HEK293 (cell line): ENCODE measurements at regions not wholly inside any gene's neighbourhood (a gene's known extent, or its start where the extent isn't known, plus 50 kb on each side); places are given as distances from the start of the nearest gene placed in this dataset.
"Not testable (repeated sequence)": the region's sequence is repeated elsewhere in the genome, so short reads cannot be mapped to it uniquely, and the experiment has no call there.

Source experiments
- CTCF ChIA-PET: fragments of 350-600 bp; formaldehyde crosslinking; extraction: SDS; loops from one replicate; lab custom pipeline; 2021; ENCODE audit warnings: antibody characterized with exemption; lab: Yijun Ruan, JAX
- POLR2A ChIA-PET: fragments of 300-600 bp; formaldehyde crosslinking; extraction: SDS; loops from one replicate; lab custom pipeline; 2020; ENCODE audit warnings: antibody characterized with exemption, inconsistent platforms; lab: Yijun Ruan, JAX
- H3K27ac ChIP-seq: fragments of 200-500 bp; sonication (Bioruptor generic); 2 replicates; pipeline ENCODE4 v1.5.1; 2014; ENCODE audit warnings: low read depth, low read length, control low read depth, inconsistent platforms; ENCODE audit errors: extremely low read depth
- H3K36me3 ChIP-seq, 2 experiments: fragments of 200-500 bp in 1 of 2; sonication (Bioruptor generic) in 1 of 2; 1 replicate in 1 of 2; 2 replicates in 1 of 2; pipeline ENCODE4 v1.5.1; 2014 to 2017; ENCODE audit warnings: inconsistent platforms in 2 of 2, low read length in 2 of 2; ENCODE audit not compliant: control insufficient read depth in 2 of 2, insufficient read depth in 1 of 2
- H3K4me1 ChIP-seq: fragments of 200-500 bp; sonication (Bioruptor generic); 2 replicates; pipeline ENCODE4 v1.5.1; 2014; ENCODE audit warnings: mild to moderate bottlenecking, low read length, inconsistent platforms; ENCODE audit not compliant: control insufficient read depth, insufficient read depth
- H3K4me3 ChIP-seq: 2 replicates; pipeline ENCODE4 v1.5.1; 2011; ENCODE audit warnings: low read depth, mild to moderate bottlenecking, control low read depth, low read length, moderate library complexity
- H3K9me3 ChIP-seq: fragments of 200-500 bp; sonication (Bioruptor generic); 2 replicates; pipeline ENCODE4 v1.5.1; 2014; ENCODE audit warnings: low read depth, low read length, inconsistent platforms; ENCODE audit not compliant: control insufficient read depth, insufficient read depth
- GLI2 ChIP-seq: fragments of 450-650 bp; formaldehyde crosslinking; IDR thresholded peaks from 2 replicates; pipeline ENCODE4; 2017; ENCODE audit warnings: missing biosample characterization, missing genetic modification characterization, low read depth, borderline replicate concordance
- PRDM2 ChIP-seq: fragments of 450-650 bp; formaldehyde crosslinking; IDR thresholded peaks from 2 replicates; pipeline ENCODE4 v1.5.1; 2016; ENCODE audit warnings: missing biosample characterization, missing genetic modification characterization, borderline replicate concordance
- SCRT2 ChIP-seq: fragments of 450-650 bp; formaldehyde crosslinking; IDR thresholded peaks from 2 replicates; pipeline ENCODE4 v1.5.1; 2016; ENCODE audit warnings: missing biosample characterization, missing genetic modification characterization
- SETDB1 ChIP-seq: IDR thresholded peaks from one replicate; pipeline ENCODE4 v1.6.1; 2017; ENCODE audit warnings: mild to moderate bottlenecking, low read length, moderate library complexity, mixed read lengths; ENCODE audit not compliant: insufficient read length
- ZEB2 ChIP-seq: fragments of 450-650 bp; formaldehyde crosslinking; IDR thresholded peaks from 2 replicates; pipeline ENCODE4 v1.5.1; 2016; ENCODE audit warnings: missing biosample characterization, missing genetic modification characterization
- ZNF112 ChIP-seq: fragments of 450-650 bp; formaldehyde crosslinking; IDR thresholded peaks from 2 replicates; pipeline ENCODE4 v1.5.0; 2017; ENCODE audit warnings: missing biosample characterization, missing genetic modification characterization
- ZNF121 ChIP-seq: fragments of 450-650 bp; formaldehyde crosslinking; IDR thresholded peaks from 2 replicates; pipeline ENCODE4 v1.5.1; 2016; ENCODE audit warnings: missing biosample characterization, missing genetic modification characterization
- ZNF184 ChIP-seq: fragments of 450-650 bp; IDR thresholded peaks from 2 replicates; pipeline ENCODE4 v1.5.1; 2018; ENCODE audit warnings: missing biosample characterization, mild to moderate bottlenecking, missing genetic modification characterization
- ZNF19 ChIP-seq: fragments of 450-650 bp; formaldehyde crosslinking; IDR thresholded peaks from 2 replicates; pipeline ENCODE4; 2016; ENCODE audit warnings: missing biosample characterization, missing genetic modification characterization, low read depth
- ZNF350 ChIP-seq: fragments of 450-650 bp; formaldehyde crosslinking; IDR thresholded peaks from 2 replicates; pipeline ENCODE4 v1.5.0; 2017; ENCODE audit warnings: missing biosample characterization, mild to moderate bottlenecking, missing genetic modification characterization
- ZNF621 ChIP-seq: fragments of 450-650 bp; formaldehyde crosslinking; IDR thresholded peaks from 2 replicates; pipeline ENCODE4 v1.5.1; 2017; ENCODE audit warnings: missing biosample characterization, missing genetic modification characterization
- ZNF626 ChIP-seq: fragments of 450-650 bp; sonication (Bioruptor Pico); formaldehyde crosslinking; IDR thresholded peaks from 2 replicates; pipeline ENCODE4 v1.5.1; 2018; ENCODE audit warnings: missing biosample characterization, missing genetic modification characterization, inconsistent platforms
- ZNF660 ChIP-seq: fragments of 450-650 bp; IDR thresholded peaks from 2 replicates; pipeline ENCODE4 v1.5.1; 2018; ENCODE audit warnings: missing biosample characterization, mild to moderate bottlenecking, missing genetic modification characterization
- ZNF701 ChIP-seq: fragments of 450-650 bp; formaldehyde crosslinking; IDR thresholded peaks from 2 replicates; pipeline ENCODE4 v1.5.1; 2016; ENCODE audit warnings: missing biosample characterization, missing genetic modification characterization
- ZNF707 ChIP-seq: fragments of 450-650 bp; formaldehyde crosslinking; IDR thresholded peaks from 2 replicates; pipeline ENCODE4 v1.5.1; 2016; ENCODE audit warnings: missing biosample characterization, missing genetic modification characterization

- no peak for TF ChIP-seq ZNF350 (tag by site-specific recombination)
- TF ChIP-seq SETDB1: no peak
- TF ChIP-seq ZNF707 (tag by site-specific recombination): no peak
- no peak for TF ChIP-seq ZNF701
These were observed 178.3 kb upstream of the LAMA2 start (continued) for GRCh38 chr6:128704601-128705000.

- H3K4me1 ChIP-seq, H3K36me3 ChIP-seq, H3K9me3 ChIP-seq, CTCF ChIA-PET, H3K27ac ChIP-seq, H3K4me3 ChIP-seq, POLR2A ChIA-PET: not testable (repeated sequence)
These were observed 179.1 kb upstream of the LAMA2 start for GRCh38 chr6:128703794-128704193.

GRCh38 chr6:128696691-128697689 lies 176.6 kb upstream of the PTPRK start:
- ChIA-PET POLR2A (no interaction called here), CTCF (no interaction called here)
- Histone ChIP-seq H3K27ac (no peak overlapping the region), H3K4me3 (no peak overlapping the region), H3K36me3 (no peaks in the 10 kb centered on the region), H3K9me3 (no peaks in the 10 kb centered on the region), H3K4me1 (no peaks in the 10 kb centered on the region)
- TF ChIP-seq GLI2 (tag by site-specific recombination) (no peak), ZNF19 (tag by site-specific recombination) (no peak), ZEB2 (tag by site-specific recombination) (0 out of 2 replicates have a peak, but pooled peaks have one; percentile 32), ZNF621 (tag by site-specific recombination) (no peak), ZNF112 (tag by site-specific recombination) (0 out of 2 replicates have a peak, but pooled peaks have one; percentile 36), ZNF626 (tag by site-specific recombination) (no peak), ZNF660 (tag by site-specific recombination) (no peak), ZNF184 (tag by site-specific recombination) (peak; percentile 38; the same call in 1 of the 2 replicates), SETDB1 (peak; percentile 22), SCRT2 (tag by site-specific recombination) (no peak)

- POLR2A ChIA-PET: no interaction called here
These were observed 174.1 kb upstream of the PTPRK start for GRCh38 chr6:128694303-128695009.

More at GRCh38 chr6:128694303-128695009, 174.1 kb upstream of the PTPRK start:
- Histone ChIP-seq H3K4me1 (no peaks in the 10 kb centered on the region), H3K9me3 (no peaks in the 10 kb centered on the region), H3K27ac (no peak overlapping the region), H3K36me3 (no peaks in the 10 kb centered on the region), H3K4me3 (no peak overlapping the region)
- CTCF ChIA-PET: no interaction called here
- no peak for TF ChIP-seq PRDM2 (tag by site-specific recombination)
- no peak for TF ChIP-seq ZNF121 (tag by site-specific recombination)
